GM23248 (cell line): ENCODE measurements at regions not wholly inside any gene's neighbourhood (a gene's known extent, or its start where the extent isn't known, plus 50 kb on each side); places are given as distances from the start of the nearest gene placed in this dataset.

Experiments used
- EZH2 ChIP-seq: fragments of 200-600 bp; sonication (generic); IDR thresholded peaks from 2 replicates; pipeline ENCODE4 v1.6.1; 2018; ENCODE audit warnings: antibody characterized with exemption, mild to moderate bottlenecking; ENCODE audit not compliant: insufficient read depth, poor library complexity, severe bottlenecking
- EZH2phosphoT487 ChIP-seq: fragments of 200-600 bp; sonication (generic); IDR thresholded peaks from 2 replicates; pipeline ENCODE4 v1.6.1; 2018; ENCODE audit warnings: antibody characterized with exemption, moderate library complexity, mild to moderate bottlenecking, low read depth; ENCODE audit not compliant: insufficient read depth

GRCh38 chr9:111162026-111162425 is 123.8 kb upstream of the LPAR1 start:
- no peak for TF ChIP-seq EZH2
- TF ChIP-seq EZH2phosphoT487 = no peak
